Iris pigment epithelial cell (primary cell): ENCODE measurements at regions not wholly inside any gene's neighbourhood (a gene's known extent, or its start where the extent isn't known, plus 50 kb on each side); places are given as distances from the start of the nearest gene placed in this dataset.

ENCODE experiments used
- DNase-seq: peaks from one replicate; pipeline ENCODE4 v3.0.0-alpha.2; 2011; ENCODE audit warnings: low read depth

GRCh38 chr6:82646231-82646615 is 282.6 kb downstream of the TPBG start:
- no peak for DNase-seq

- DNase-seq = no peak
These were observed 288.3 kb downstream of the TPBG start for GRCh38 chr6:82651845-82652335.

- DNase-seq = no peak
These were observed 315.6 kb downstream of the TPBG start for GRCh38 chr6:82679232-82679631.

- DNase-seq = no peak
These were observed 316.6 kb downstream of the TPBG start for GRCh38 chr6:82680192-82680591.

GRCh38 chr6:82681119-82681714 is 317.6 kb downstream of the TPBG start:
- DNase-seq = no peak

GRCh38 chr6:82686719-82687118 is 323.1 kb downstream of the TPBG start:
- DNase-seq = no peak

GRCh38 chr6:82687855-82688254 is 324.2 kb downstream of the TPBG start:
- DNase-seq = no peak

- no peak for DNase-seq
These were observed 326.7 kb downstream of the TPBG start for GRCh38 chr6:82690283-82690682.

- no peak for DNase-seq
These were observed 328.4 kb downstream of the TPBG start for GRCh38 chr6:82691997-82692396.

- DNase-seq = no peak
These were observed 329.5 kb downstream of the TPBG start for GRCh38 chr6:82693094-82693493.

GRCh38 chr6:82701341-82701740 is 337.7 kb downstream of the TPBG start:
- DNase-seq = no peak

- DNase-seq = no peak
These were observed 339.0 kb downstream of the TPBG start for GRCh38 chr6:82702574-82702973.

GRCh38 chr6:82703230-82703629 is 339.6 kb downstream of the TPBG start:
- no peak for DNase-seq

- peak; percentile 34 for DNase-seq
These were observed 340.4 kb downstream of the TPBG start for GRCh38 chr6:82704045-82704444.

GRCh38 chr6:82705579-82705978 is 342.0 kb downstream of the TPBG start:
- DNase-seq = no peak

- DNase-seq = no peak
These were observed 347.6 kb downstream of the TPBG start for GRCh38 chr6:82711105-82711827.

- DNase-seq = peak; percentile 7
These were observed 348.4 kb downstream of the TPBG start for GRCh38 chr6:82711971-82712370.

- no peak for DNase-seq
These were observed 348.8 kb downstream of the TPBG start for GRCh38 chr6:82712389-82712788.

GRCh38 chr6:82712826-82713225 is 349.2 kb downstream of the TPBG start:
- peak; percentile 4 for DNase-seq

- no peak for DNase-seq
These were observed 344.6 kb downstream of the UBE3D start for GRCh38 chr6:82720992-82721391.

- DNase-seq = no peak
These were observed 329.9 kb downstream of the UBE3D start for GRCh38 chr6:82735790-82736189.

- no peak for DNase-seq
These were observed 327.7 kb downstream of the UBE3D start for GRCh38 chr6:82737965-82738364.

- DNase-seq = no peak
These were observed 326.9 kb downstream of the UBE3D start for GRCh38 chr6:82738773-82739172.

- no peak for DNase-seq
These were observed 326.3 kb downstream of the UBE3D start for GRCh38 chr6:82739303-82739702.
